ENCODE measurements at regions not wholly inside any gene's neighbourhood (a gene's known extent, or its start where the extent isn't known, plus 50 kb on each side); places are given as distances from the start of the nearest gene placed in this dataset.

DNA sequence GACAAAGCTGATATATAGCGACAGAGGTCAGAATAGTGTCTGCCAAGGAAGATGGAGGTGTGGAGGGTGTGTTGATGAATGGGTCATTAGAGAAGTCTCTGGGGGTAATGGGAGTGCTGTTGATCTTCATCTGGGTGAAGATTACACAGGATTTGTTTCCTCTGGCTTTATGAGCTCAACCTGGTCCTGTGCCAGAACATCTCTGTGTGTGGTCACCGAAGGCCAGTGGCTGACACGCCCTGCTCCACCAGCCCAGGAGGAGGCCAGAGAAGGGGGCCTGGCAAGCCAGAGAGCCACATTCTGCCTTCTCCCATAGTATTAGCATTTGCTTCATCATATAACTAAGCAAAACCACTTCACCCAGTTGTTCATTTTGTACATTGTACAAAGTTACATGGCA lies 121.1 kb downstream of the ZNF621 start:
- CTCF ChIA-PET (ENCODE audit: partially characterized antibody), result interaction anchor here (0.6 to 2.0 kb wide), 5 partner anchors 9 to 77 kb away, joined by 3 to 6 read pairs (median 4); no protein-coding TSS in a partner anchor

More for the DNA sequence above, 121.1 kb downstream of the ZNF621 start:
- no peak overlapping the region for H2BK12ac ChIP-seq (ENCODE audit: low read depth, low read length)
- H3K9me3 ChIP-seq (ENCODE audit: insufficient read depth in 2 of 2, low read depth in 1 of 2, low read length in 1 of 2), result no peaks in the 10 kb centered on the region
- no peaks in the 10 kb centered on the region for H3K27me3 ChIP-seq (replicated peaks in 1 of 4; ENCODE audit: control insufficient read depth in 3 of 4, extremely low read depth in 1 of 4, insufficient read depth in 3 of 4, low read length in 3 of 4)
- no peak overlapping the region for H4K8ac ChIP-seq (ENCODE audit: extremely low read depth, insufficient read depth, low read length)
- H3K4me1 ChIP-seq (replicated peaks in 1 of 4; ENCODE audit: control insufficient read depth in 3 of 4, insufficient read depth in 4 of 4, low read length in 3 of 4), result no peaks in the 10 kb centered on the region
- DNase-seq (ENCODE audit: low read depth in 1 of 2, low spot score in 2 of 2) (no peak), FAIRE-seq (no peak)
- no peaks in the 10 kb centered on the region for H3K79me2 ChIP-seq (ENCODE audit: control insufficient read depth in 1 of 2, insufficient read depth in 2 of 2, low read length in 2 of 2)
- no peak overlapping the region for H3K23ac ChIP-seq (ENCODE audit: insufficient read length)
- no peak overlapping the region for H2BK120ac ChIP-seq (replicated peaks; ENCODE audit: low read depth, low read length)
- no peak overlapping the region for H3K4ac ChIP-seq (replicated peaks; ENCODE audit: insufficient read length, low read depth, low read length)
- no peaks in the 10 kb centered on the region for H3K36me3 ChIP-seq (ENCODE audit: control insufficient read depth in 2 of 4, insufficient read depth in 4 of 4, low read length in 3 of 4)
- H2BK20ac ChIP-seq (ENCODE audit: low read length), result no peak overlapping the region
- no peaks in the 10 kb centered on the region for H3K79me1 ChIP-seq (ENCODE audit: low read depth, low read length)
- no peak overlapping the region for H4K5ac ChIP-seq (ENCODE audit: insufficient read length, low read depth, low read length)
- H3K4me2 ChIP-seq (ENCODE audit: insufficient read depth in 1 of 2, low read depth in 2 of 2, low read length in 2 of 2), result no peak overlapping the region
- no peak overlapping the region for H2BK15ac ChIP-seq (ENCODE audit: low read length)
- H3K14ac ChIP-seq (ENCODE audit: insufficient read length), result no peak overlapping the region
- H3K27ac ChIP-seq (ENCODE audit: low read depth, low read length), result no peak overlapping the region
- no peak overlapping the region for H3K18ac ChIP-seq (ENCODE audit: extremely low read depth, low read length)
- H2AK5ac ChIP-seq (ENCODE audit: low read depth, low read length), result no peak overlapping the region
- H4K91ac ChIP-seq (replicated peaks; ENCODE audit: insufficient read length, low read length), result no peak overlapping the region
- H3K9ac ChIP-seq (replicated peaks in 1 of 4; ENCODE audit: extremely low read depth in 1 of 4, low read depth in 3 of 4, low read length in 3 of 4), result no peak overlapping the region
- H3K56ac ChIP-seq (replicated peaks; ENCODE audit: insufficient read length, low read depth, low read length), result no peak overlapping the region
- no peak for TF ChIP-seq CBX8 (IDR thresholded peaks at IDR 0.05; ENCODE audit: borderline replicate concordance, low read depth, low read length)
- no peak for TF ChIP-seq SRF (IDR thresholded peaks at IDR 0.05; ENCODE audit: low read depth, low read length)
- no peak for TF ChIP-seq MAX (IDR thresholded peaks at IDR 0.05)
- TF ChIP-seq EP300 (IDR thresholded peaks at IDR 0.05; ENCODE audit: borderline replicate concordance in 1 of 2, low read depth in 2 of 2, low read length in 2 of 2), result no peak
- TF ChIP-seq, protein P1, sequence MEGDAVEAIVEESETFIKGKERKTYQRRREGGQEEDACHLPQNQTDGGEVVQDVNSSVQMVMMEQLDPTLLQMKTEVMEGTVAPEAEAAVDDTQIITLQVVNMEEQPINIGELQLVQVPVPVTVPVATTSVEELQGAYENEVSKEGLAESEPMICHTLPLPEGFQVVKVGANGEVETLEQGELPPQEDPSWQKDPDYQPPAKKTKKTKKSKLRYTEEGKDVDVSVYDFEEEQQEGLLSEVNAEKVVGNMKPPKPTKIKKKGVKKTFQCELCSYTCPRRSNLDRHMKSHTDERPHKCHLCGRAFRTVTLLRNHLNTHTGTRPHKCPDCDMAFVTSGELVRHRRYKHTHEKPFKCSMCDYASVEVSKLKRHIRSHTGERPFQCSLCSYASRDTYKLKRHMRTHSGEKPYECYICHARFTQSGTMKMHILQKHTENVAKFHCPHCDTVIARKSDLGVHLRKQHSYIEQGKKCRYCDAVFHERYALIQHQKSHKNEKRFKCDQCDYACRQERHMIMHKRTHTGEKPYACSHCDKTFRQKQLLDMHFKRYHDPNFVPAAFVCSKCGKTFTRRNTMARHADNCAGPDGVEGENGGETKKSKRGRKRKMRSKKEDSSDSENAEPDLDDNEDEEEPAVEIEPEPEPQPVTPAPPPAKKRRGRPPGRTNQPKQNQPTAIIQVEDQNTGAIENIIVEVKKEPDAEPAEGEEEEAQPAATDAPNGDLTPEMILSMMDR (IDR thresholded peaks at IDR 0.05; ENCODE audit: control extremely low read depth in 1 of 3, insufficient read depth in 1 of 3, low read depth in 1 of 3, low read length in 3 of 3), result no peak
- TF ChIP-seq POLR2A (IDR thresholded peaks at IDR 0.05; ENCODE audit: control extremely low read depth in 1 of 2, low read depth in 2 of 2, low read length in 2 of 2), result no peak
- TF ChIP-seq RXRA (IDR thresholded peaks at IDR 0.05; ENCODE audit: insufficient read depth, low read depth, low read length), result no peak
- TF ChIP-seq NANOG (IDR thresholded peaks at IDR 0.05; ENCODE audit: insufficient read depth, low read depth, low read length, poor library complexity, severe bottlenecking), result no peak
- TF ChIP-seq BRCA1 (IDR thresholded peaks at IDR 0.05; ENCODE audit: low read depth, low read length), result no peak
- H2AFZ ChIP-seq (ENCODE audit: low read length), result no peak overlapping the region
- H2BK5ac ChIP-seq (ENCODE audit: low read depth, low read length), result no peak overlapping the region
- no peak overlapping the region for H3K4me3 ChIP-seq (ENCODE audit: extremely low read depth in 1 of 4, insufficient read depth in 2 of 4, low read depth in 3 of 4, low read length in 4 of 4)
- peaks cover 0 to 1% of the 10 kb centered on the region in 2 experiments for H4K20me1 ChIP-seq (replicated peaks in 1 of 2; ENCODE audit: control insufficient read depth in 1 of 2, insufficient read depth in 2 of 2, low read length in 2 of 2)
- POLR2A ChIA-PET (ENCODE audit: partially characterized antibody), result interaction anchor here (0.7 kb wide), 1 partner anchor 593 kb away, joined by 3 read pairs; no protein-coding TSS in a partner anchor
- 0 out of 2 replicates have a peak, but pooled peaks cover 2% of the 10 kb centered on the region for H3K23me2 ChIP-seq (ENCODE audit: low read depth, low read length)
- WGBS, 2 experiments (ENCODE audit: extremely low coverage in 1 of 2, insufficient coverage in 1 of 2, insufficient read length in 1 of 2, insufficient replicate concordance in 2 of 2, low coverage in 1 of 2, low lambda C conversion rate in 2 of 2, missing lambda C conversion rate in 1 of 2), result 95% methylated on average over 3 of the region's 3 CpGs; no CpG with 5 or more reads in 1 of the 2 experiments
